ENCODE measurements at regions not wholly inside any gene's neighbourhood (a gene's known extent, or its start where the extent isn't known, plus 50 kb on each side); places are given as distances from the start of the nearest gene placed in this dataset.

DNA sequence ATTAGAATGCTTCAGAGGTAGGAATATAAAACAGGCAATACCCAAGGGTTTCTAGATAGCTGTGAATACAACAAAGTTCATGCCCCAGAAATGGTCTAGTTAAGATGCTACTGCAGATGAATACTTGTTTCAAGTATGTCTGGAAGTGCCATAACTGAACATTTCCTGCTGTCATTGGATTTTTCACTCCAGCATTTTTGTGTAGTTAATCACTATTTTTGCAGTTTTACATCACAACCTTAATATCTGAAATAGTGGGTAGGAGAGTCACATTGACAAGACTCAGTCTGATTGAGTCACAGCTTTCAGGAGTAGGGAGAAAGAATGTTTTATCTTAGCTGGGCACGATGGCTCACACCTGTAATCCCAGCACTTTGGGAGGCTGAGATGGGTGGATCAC, 126.4 kb upstream of the C1orf21 start:
- DNase-seq = no peak
- Mint-ChIP-seq H3K4me3 (no peak overlapping the region), H3K9me3 (no peaks in the 10 kb centered on the region), H3K27me3 (ENCODE audit: low read depth) (peaks cover 1% of the 10 kb centered on the region; the same call in 1 of the 2 replicates), H3K36me3 (ENCODE audit: insufficient read depth in 1 of 3, low read depth in 3 of 3) (no peaks in the 10 kb centered on the region), H3K4me1 (no peaks in the 10 kb centered on the region; a peak in 2 of 4 replicates), H3K27ac (no peak overlapping the region)
- no peak overlapping the region for H2BK5ac ChIP-seq (ENCODE audit: insufficient read length, low read length)
- H3K79me2 ChIP-seq (ENCODE audit: insufficient read depth, low read length) = no peaks in the 10 kb centered on the region
- no peak overlapping the region for H3K14ac ChIP-seq (ENCODE audit: insufficient read depth, low read length)
- no peak overlapping the region for H2BK120ac ChIP-seq (ENCODE audit: low read depth, low read length, poor library complexity, severe bottlenecking)
- H2BK12ac ChIP-seq (ENCODE audit: insufficient read length, low read depth, low read length) = no peak overlapping the region
- H2BK15ac ChIP-seq (ENCODE audit: low read depth, low read length) = no peak overlapping the region
- H4K91ac ChIP-seq (ENCODE audit: insufficient read length, low read depth, low read length) = no peak overlapping the region
- H4K20me1 ChIP-seq (ENCODE audit: control insufficient read depth, insufficient read depth, insufficient read length) = no peaks in the 10 kb centered on the region
- no peaks in the 10 kb centered on the region for H3K23me2 ChIP-seq (ENCODE audit: insufficient read length, low read depth, low read length, poor library complexity, severe bottlenecking)
- no peak overlapping the region for H3K56ac ChIP-seq (ENCODE audit: insufficient read length, low read depth, low read length)
- no peak overlapping the region for H4K8ac ChIP-seq (replicated peaks; ENCODE audit: insufficient read length, low read depth, low read length)
- H2BK20ac ChIP-seq (ENCODE audit: low read depth, low read length, poor library complexity, severe bottlenecking) = no peak overlapping the region
- no peaks in the 10 kb centered on the region for H3K79me1 ChIP-seq (ENCODE audit: insufficient read depth, low read depth, low read length, poor library complexity, severe bottlenecking)
- TF ChIP-seq, protein P1, sequence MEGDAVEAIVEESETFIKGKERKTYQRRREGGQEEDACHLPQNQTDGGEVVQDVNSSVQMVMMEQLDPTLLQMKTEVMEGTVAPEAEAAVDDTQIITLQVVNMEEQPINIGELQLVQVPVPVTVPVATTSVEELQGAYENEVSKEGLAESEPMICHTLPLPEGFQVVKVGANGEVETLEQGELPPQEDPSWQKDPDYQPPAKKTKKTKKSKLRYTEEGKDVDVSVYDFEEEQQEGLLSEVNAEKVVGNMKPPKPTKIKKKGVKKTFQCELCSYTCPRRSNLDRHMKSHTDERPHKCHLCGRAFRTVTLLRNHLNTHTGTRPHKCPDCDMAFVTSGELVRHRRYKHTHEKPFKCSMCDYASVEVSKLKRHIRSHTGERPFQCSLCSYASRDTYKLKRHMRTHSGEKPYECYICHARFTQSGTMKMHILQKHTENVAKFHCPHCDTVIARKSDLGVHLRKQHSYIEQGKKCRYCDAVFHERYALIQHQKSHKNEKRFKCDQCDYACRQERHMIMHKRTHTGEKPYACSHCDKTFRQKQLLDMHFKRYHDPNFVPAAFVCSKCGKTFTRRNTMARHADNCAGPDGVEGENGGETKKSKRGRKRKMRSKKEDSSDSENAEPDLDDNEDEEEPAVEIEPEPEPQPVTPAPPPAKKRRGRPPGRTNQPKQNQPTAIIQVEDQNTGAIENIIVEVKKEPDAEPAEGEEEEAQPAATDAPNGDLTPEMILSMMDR (conservative IDR thresholded peaks at IDR 0.05) = no peak
- no peak overlapping the region for H4K5ac ChIP-seq (ENCODE audit: insufficient read length, low read depth, low read length)
- no peak overlapping the region for H3T11ph ChIP-seq (ENCODE audit: low read length)
- H3K4ac ChIP-seq (ENCODE audit: low read depth, low read length) = no peak overlapping the region
- no peak overlapping the region for H3K4me2 ChIP-seq (ENCODE audit: insufficient read depth, insufficient read length, low read length)
- no peak overlapping the region for H3K27ac ChIP-seq (ENCODE audit: insufficient read length, low read depth, low read length)
- H3K9me3 ChIP-seq (ENCODE audit: control insufficient read depth, low read depth, low read length) = no peaks in the 10 kb centered on the region
- no peak overlapping the region for H3K18ac ChIP-seq (ENCODE audit: insufficient read length, low read depth, low read length)
- no peak overlapping the region for H3K9ac ChIP-seq (ENCODE audit: extremely low read depth, insufficient read length, low read length)
- H3K4me1 ChIP-seq (ENCODE audit: insufficient read depth, low read length) = no peaks in the 10 kb centered on the region
- H2AK5ac ChIP-seq (ENCODE audit: insufficient read length, low read length) = no peak overlapping the region
- H3K27me3 ChIP-seq (ENCODE audit: insufficient read depth, low read length) = no peaks in the 10 kb centered on the region
- no peak overlapping the region for H2AFZ ChIP-seq (ENCODE audit: low read length)
- H3K23ac ChIP-seq (ENCODE audit: insufficient read length, low read depth, low read length) = no peak overlapping the region
- no CpG with 5 or more reads among the region's 1 CpG for WGBS (ENCODE audit: extremely low coverage, insufficient read length, low lambda C conversion rate)
